Neutrophil (primary cell): ENCODE measurements at regions not wholly inside any gene's neighbourhood (a gene's known extent, or its start where the extent isn't known, plus 50 kb on each side); places are given as distances from the start of the nearest gene placed in this dataset.

ENCODE experiments used
- H3K27ac ChIP-seq: fragments of 200-600 bp; sonication (generic); 2 replicates; pipeline ENCODE4 v1.5.1; 2016; ENCODE audit warnings: mild to moderate bottlenecking, moderate library complexity
- H3K27me3 ChIP-seq: fragments of 200-600 bp; sonication (generic); 2 replicates; pipeline ENCODE4 v1.6.0; 2016; ENCODE audit warnings: mild to moderate bottlenecking
- H3K36me3 ChIP-seq: fragments of 200-600 bp; sonication (generic); 2 replicates; pipeline ENCODE4 v1.5.1; 2017
- H3K4me1 ChIP-seq, 2 experiments: fragments of 200-600 bp in 1 of 2; sonication (generic) in 1 of 2; 1 replicate in 1 of 2; 2 replicates in 1 of 2; pipeline versions ENCODE4 v1.5.1 to v1.6.1; 2013 to 2016; ENCODE audit warnings: low read depth in 1 of 2, low read length in 1 of 2, mild to moderate bottlenecking in 1 of 2, moderate library complexity in 1 of 2; ENCODE audit not compliant: control insufficient read depth in 1 of 2, insufficient read depth in 1 of 2
- H3K4me3 ChIP-seq, 2 experiments: fragments of 200-600 bp in 1 of 2; sonication (generic) in 1 of 2; 1 replicate in 1 of 2; 2 replicates in 1 of 2; pipeline ENCODE4 v1.5.1; 2013 to 2016; ENCODE audit warnings: low read depth in 1 of 2, low read length in 1 of 2, mild to moderate bottlenecking in 1 of 2, moderate library complexity in 1 of 2
- H3K9me3 ChIP-seq: fragments of 200-600 bp; sonication (generic); 2 replicates; pipeline ENCODE4 v1.5.1; 2016
- CTCF ChIP-seq: fragments of 200-600 bp; sonication (generic); IDR thresholded peaks from 2 replicates; pipeline ENCODE4 v1.5.1; 2016; ENCODE audit warnings: antibody characterized with exemption

- no peak for TF ChIP-seq CTCF
- H3K9me3 ChIP-seq = no peaks in the 10 kb centered on the region
- no peak overlapping the region for H3K27ac ChIP-seq
- H3K4me3 ChIP-seq = no peak overlapping the region
- H3K4me1 ChIP-seq = no peaks in the 10 kb centered on the region
- no peaks in the 10 kb centered on the region for H3K36me3 ChIP-seq
- H3K27me3 ChIP-seq = no peaks in the 10 kb centered on the region
These were observed 130.2 kb upstream of the SSTR4 start for GRCh38 chr20:22904905-22905304.

- Histone ChIP-seq H3K27ac (no peak overlapping the region), H3K27me3 (no peaks in the 10 kb centered on the region), H3K4me3 (no peak overlapping the region), H3K36me3 (no peaks in the 10 kb centered on the region), H3K9me3 (no peaks in the 10 kb centered on the region), H3K4me1 (no peaks in the 10 kb centered on the region)
- no peak for TF ChIP-seq CTCF
These were observed 129.5 kb upstream of the SSTR4 start for GRCh38 chr20:22905658-22906057.

- Histone ChIP-seq H3K4me1 (no peaks in the 10 kb centered on the region), H3K27me3 (no peaks in the 10 kb centered on the region), H3K36me3 (no peaks in the 10 kb centered on the region), H3K27ac (no peak overlapping the region), H3K4me3 (no peak overlapping the region), H3K9me3 (no peaks in the 10 kb centered on the region)
- TF ChIP-seq CTCF = no peak
These were observed 126.7 kb upstream of the SSTR4 start for GRCh38 chr20:22908437-22908836.

- no peak overlapping the region for H3K4me3 ChIP-seq
- no peak overlapping the region for H3K27ac ChIP-seq
- H3K4me1 ChIP-seq = no peaks in the 10 kb centered on the region
These were observed 126.2 kb upstream of the SSTR4 start for GRCh38 chr20:22908944-22909343.

GRCh38 chr20:22909436-22909835, 125.7 kb upstream of the SSTR4 start:
- Histone ChIP-seq H3K9me3 (no peaks in the 10 kb centered on the region), H3K27me3 (no peaks in the 10 kb centered on the region), H3K4me3 (no peak overlapping the region), H3K4me1 (no peaks in the 10 kb centered on the region), H3K27ac (no peak overlapping the region), H3K36me3 (no peaks in the 10 kb centered on the region)
- no peak for TF ChIP-seq CTCF

More at GRCh38 chr20:22908944-22909343, 126.2 kb upstream of the SSTR4 start:
- H3K9me3 ChIP-seq = no peaks in the 10 kb centered on the region
- TF ChIP-seq CTCF = no peak
- H3K36me3 ChIP-seq = no peaks in the 10 kb centered on the region
- H3K27me3 ChIP-seq = no peaks in the 10 kb centered on the region

- no peaks in the 10 kb centered on the region for H3K4me1 ChIP-seq
- no peak for TF ChIP-seq CTCF
- H3K36me3 ChIP-seq = no peaks in the 10 kb centered on the region
These were observed 124.7 kb upstream of the SSTR4 start for GRCh38 chr20:22910287-22910852.

More at GRCh38 chr20:22910287-22910852, 124.7 kb upstream of the SSTR4 start:
- H3K27me3 ChIP-seq = no peaks in the 10 kb centered on the region
- H3K27ac ChIP-seq = no peak overlapping the region
- H3K4me3 ChIP-seq = no peak overlapping the region
- no peaks in the 10 kb centered on the region for H3K9me3 ChIP-seq
